Embryonic facial prominence (tissue), 1 donor: ENCODE measurements at regions not wholly inside any gene's neighbourhood (a gene's known extent, or its start where the extent isn't known, plus 50 kb on each side); places are given as distances from the start of the nearest gene placed in this dataset.

Experiments
- DNase-seq: peaks from one replicate; pipeline ENCODE4 v3.0.0-alpha.2; 2016; ENCODE audit errors: extremely low spot score

DNA sequence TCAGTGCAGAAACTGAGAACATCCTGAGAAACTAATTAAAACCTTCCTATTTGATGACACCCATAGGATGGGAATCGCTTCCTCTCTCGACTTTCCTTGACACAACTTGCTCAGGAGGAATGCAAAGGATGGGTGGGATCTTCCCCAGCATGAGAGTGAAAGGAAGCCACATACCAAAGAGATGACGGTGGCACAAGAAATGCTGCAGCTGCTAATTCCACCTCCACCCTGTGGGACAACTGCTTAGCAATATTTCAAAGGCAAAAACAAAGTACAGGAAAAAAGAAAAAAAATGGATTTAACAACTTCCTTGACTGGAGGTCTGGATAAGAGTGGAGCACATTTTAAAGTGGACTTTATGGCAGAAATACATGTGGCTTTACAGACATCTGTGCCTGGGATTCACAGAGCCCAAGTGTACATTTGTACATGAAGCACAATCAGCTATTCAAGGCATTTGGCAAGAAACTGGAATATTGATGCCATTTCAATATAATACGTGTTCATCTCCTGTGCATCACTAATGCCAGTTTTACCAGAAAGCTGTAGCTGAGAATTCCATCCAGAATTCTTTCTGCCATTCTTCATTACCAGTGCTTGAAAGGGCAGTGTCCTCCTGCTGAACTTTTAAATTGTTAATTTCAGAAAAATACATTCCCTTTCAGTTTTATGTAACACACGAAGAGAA, 359.2 kb upstream of the ACTBL2 start:
- DNase-seq: peak; percentile 67

- no peak for DNase-seq
Measured at GRCh38 chr5:57839437-57840079, 356.9 kb upstream of the ACTBL2 start.

DNA sequence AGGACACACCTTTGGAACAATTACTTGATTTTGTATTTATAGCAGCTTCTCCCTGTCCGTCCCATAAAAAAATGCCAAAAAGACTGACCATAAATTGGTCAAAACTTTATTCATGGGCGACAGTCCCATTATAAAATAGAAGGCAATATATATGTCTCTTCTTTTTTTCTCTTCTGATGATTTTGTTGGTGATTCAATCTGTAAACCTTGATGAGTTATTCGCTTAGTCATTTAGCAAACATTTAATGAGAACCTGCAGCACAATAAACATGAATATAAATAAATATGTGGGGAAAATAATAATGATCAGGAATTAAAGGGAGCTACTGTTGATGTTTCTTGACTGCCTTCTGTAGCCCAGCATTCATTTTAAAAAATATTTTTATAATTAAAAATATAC, 356.4 kb upstream of the ACTBL2 start:
- DNase-seq: no peak

- no peak for DNase-seq
Measured at GRCh38 chr5:57836921-57837320, 354.3 kb upstream of the ACTBL2 start.

GRCh38 chr5:57836331-57836730, 353.7 kb upstream of the ACTBL2 start:
- no peak for DNase-seq

DNA sequence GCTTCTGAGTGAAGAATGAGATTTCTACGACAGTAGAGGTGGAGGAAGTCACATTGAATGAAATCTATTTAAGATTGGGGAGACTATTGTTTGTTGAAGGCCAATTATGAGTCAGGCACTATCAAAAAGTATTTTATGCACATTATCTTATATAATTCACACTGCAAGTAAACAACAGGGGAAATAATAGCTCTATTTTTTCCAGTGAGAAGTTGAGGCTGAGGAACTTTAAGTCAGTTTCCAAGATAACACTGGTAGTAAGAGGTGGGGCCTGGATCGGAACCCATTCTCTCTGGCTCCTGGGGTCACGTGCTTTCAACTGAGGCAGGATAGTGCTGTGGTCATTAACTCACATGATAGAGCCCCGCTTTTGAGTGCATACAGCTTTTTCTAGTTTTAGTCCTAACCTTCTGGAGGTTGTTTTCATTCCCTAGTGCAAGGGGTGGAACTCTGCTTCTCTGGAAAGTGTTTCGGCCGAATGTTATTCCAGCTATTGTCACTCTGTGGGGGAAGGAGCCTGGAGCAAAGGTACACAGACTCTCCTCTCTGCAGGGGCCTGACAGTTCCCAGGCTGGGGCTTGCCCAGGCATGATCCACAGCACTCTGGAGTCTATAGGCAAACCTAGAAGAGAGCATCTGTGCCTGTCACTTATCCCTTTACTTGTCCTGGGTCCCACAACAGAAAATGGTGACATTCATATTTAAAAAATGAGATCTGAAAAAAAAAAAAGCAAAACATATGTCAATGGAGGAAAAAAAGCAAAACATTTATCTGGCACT, 352.4 kb upstream of the ACTBL2 start:
- DNase-seq: no peak

DNA sequence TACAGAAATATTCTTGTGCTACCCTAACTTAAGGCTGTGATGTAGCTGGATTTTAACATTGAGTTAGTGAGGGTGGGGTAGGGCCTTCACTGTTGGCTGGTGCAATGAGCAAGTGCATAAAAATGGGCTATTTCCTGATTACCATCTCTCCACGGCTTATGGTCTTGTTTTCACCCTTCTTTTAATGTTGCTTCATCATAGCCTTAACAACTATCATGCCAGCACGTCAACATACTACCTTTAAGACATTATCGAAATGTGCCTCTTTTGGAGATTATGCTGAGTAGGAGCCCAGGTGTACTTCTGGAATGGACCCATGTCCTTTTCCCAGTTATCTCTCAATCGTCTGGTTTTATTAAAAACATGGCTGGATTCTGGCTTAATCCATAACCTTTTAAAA, 350.9 kb upstream of the ACTBL2 start:
- no peak for DNase-seq

DNA sequence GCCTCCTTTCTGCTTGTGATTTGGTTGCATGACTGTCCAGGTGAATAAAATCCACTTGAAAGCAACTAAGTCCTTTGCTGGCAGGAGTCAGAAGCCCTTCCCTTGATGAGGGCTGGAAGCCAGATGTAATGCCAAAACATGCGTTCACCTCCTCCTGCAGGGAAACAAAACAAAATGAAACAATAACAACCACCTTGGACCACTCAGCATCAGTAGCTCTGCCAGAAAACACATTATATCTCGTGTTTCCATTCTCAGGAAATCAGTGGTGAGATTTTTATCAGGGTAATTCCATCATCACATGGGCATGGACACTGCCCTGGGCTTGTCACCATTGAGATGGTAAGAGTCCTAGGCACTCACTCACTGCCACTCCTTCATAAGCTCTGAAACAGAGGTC, 350.3 kb upstream of the ACTBL2 start:
- DNase-seq: no peak

- DNase-seq: no peak
Measured at GRCh38 chr5:57831932-57832331, 349.3 kb upstream of the ACTBL2 start.

- no peak for DNase-seq
Measured at GRCh38 chr5:57831090-57831489, 348.5 kb upstream of the ACTBL2 start.

DNA sequence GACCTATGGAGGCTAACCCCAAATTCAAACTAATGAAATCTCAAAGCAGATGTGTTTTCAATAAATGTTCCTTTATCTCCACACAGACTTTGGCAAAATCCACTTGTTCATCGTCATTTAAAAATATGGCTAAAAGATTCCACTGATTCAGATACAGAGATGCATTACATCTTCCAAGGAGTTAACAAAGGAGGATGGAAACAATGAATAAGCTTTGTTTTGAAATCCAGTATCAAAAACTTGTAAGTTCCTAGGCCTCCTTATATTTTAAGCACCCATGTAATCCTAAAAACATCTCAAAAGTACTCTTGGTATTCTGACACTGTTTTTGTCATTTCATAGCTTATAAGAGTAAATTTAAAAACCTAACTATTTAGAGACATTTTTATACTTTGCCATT, 345.6 kb upstream of the ACTBL2 start:
- no peak for DNase-seq

DNA sequence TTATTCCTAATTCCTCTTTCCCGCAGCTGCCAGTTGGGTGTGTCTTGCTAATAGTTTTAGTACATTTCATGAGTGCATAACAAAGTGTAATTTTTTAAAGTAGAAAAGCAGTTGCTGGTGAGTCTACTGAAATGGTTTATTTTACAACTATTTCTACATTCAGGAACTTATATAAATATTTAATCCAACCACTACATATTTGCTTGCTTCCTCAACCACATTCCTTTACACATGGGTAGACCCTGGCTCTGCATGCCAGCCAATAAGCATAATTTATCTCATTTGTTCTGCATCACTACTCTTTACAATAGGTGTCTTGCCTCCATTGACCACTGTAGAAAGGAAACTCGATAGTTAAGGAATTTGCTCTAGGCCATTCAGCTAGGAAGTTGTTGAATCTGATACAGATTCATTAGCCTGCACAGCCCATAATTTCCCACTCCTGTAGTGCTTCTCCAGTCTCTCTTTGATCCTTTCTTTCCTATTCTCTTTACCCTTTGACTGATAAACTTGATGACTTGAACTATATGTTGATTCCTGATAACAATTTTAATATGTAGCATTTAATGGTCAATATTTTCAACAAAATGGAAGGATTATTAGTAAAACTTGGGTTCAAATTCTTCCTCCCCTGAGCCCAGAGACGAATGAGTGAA, 342.5 kb upstream of the ACTBL2 start:
- no peak for DNase-seq

- DNase-seq: no peak
Measured at GRCh38 chr5:57824623-57825022, 342.0 kb upstream of the ACTBL2 start.

DNA sequence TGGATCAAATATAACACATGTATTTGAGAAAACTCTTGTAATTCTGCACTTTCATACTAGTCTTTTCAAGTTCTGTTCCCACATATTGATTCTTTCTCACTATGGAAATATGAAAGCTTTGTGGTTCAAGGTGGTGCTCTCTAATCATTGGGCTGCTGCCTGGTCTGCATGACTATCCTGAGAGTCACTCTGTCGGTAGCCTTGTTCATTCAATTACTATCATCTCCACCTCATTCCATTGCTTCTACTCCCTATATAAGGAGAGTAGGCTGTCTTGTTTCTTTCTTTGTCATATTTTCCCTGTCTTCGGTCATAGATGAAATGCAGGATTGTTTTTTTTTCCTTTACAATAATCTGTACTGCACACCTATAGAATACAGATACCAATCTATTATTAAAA, 341.4 kb upstream of the ACTBL2 start:
- DNase-seq: no peak

DNA sequence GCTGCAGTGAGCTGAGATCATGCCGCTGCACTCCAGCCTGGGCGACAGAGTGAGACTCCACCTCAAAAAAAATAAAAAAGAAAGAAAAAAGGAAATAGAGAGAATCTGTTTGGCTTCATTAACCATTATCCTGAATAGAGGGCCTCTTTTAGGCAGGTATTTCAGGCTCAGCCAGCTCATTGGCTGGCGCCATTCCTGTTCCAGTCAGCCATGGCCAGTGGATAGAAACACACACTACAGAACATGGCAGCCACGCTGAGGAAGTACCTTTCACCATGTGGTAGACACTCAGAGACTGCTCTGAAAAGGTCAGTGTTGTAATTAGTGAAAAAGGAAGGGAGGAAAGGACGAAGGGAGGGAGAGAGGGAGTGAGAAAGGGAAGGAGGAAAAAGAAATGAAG, 340.0 kb upstream of the ACTBL2 start:
- DNase-seq: no peak

- DNase-seq: no peak
Measured at GRCh38 chr5:57818397-57818796, 335.8 kb upstream of the ACTBL2 start.

GRCh38 chr5:57817924-57818323, 335.3 kb upstream of the ACTBL2 start:
- no peak for DNase-seq

GRCh38 chr5:57817001-57817453, 334.4 kb upstream of the ACTBL2 start:
- DNase-seq: no peak

- no peak for DNase-seq
Measured at GRCh38 chr5:57816108-57816507, 333.5 kb upstream of the ACTBL2 start.

GRCh38 chr5:57805732-57806131, 323.1 kb upstream of the ACTBL2 start:
- no peak for DNase-seq

GRCh38 chr5:57805170-57805569, 322.6 kb upstream of the ACTBL2 start:
- DNase-seq: no peak

- no peak for DNase-seq
Measured at GRCh38 chr5:57804505-57804904, 321.9 kb upstream of the ACTBL2 start.
